ENCODE measurements at regions not wholly inside any gene's neighbourhood (a gene's known extent, or its start where the extent isn't known, plus 50 kb on each side); places are given as distances from the start of the nearest gene placed in this dataset.

GRCh38 chr18:38067821-38068220 is 502.2 kb upstream of the CELF4 start:
- Histone ChIP-seq H4K20me1 (ENCODE audit: low read depth, low read length) (no peaks in the 10 kb centered on the region), H3K4me2 (ENCODE audit: low read depth, low read length, poor library complexity, severe bottlenecking) (no peak overlapping the region), H3K27me3 (ENCODE audit: low read length) (no peaks in the 10 kb centered on the region), H2AFZ (ENCODE audit: low read depth, low read length, severe bottlenecking) (no peak overlapping the region), H3K36me3 (ENCODE audit: low read length) (no peaks in the 10 kb centered on the region), H3K79me2 (ENCODE audit: insufficient read depth, low read length) (no peaks in the 10 kb centered on the region), H3K9ac (ENCODE audit: low read length) (no peak overlapping the region), H3K9me2 (replicated peaks; ENCODE audit: insufficient read depth, low read length) (no peaks in the 10 kb centered on the region), H3F3A (ENCODE audit: insufficient read depth) (no peaks in the 10 kb centered on the region), H3K9me3 (ENCODE audit: insufficient read depth, low read length) (no peaks in the 10 kb centered on the region), H3K4me3 (ENCODE audit: insufficient read depth, low read length, poor library complexity, severe bottlenecking) (no peak overlapping the region), H3K27ac (ENCODE audit: low read depth, low read length) (no peak overlapping the region)
- no peak for TF ChIP-seq CTCF (IDR thresholded peaks at IDR 0.05; ENCODE audit: insufficient read depth, low read length, poor library complexity, severe bottlenecking)
- no peak for TF ChIP-seq EZH2phosphoT487 (conservative IDR thresholded peaks at IDR 0.05; ENCODE audit: low read length)

GRCh38 chr18:38067086-38067485 is 501.5 kb upstream of the CELF4 start:
- no peaks in the 10 kb centered on the region for H3K9me3 ChIP-seq (ENCODE audit: insufficient read depth, low read length)
- H3K27ac ChIP-seq (ENCODE audit: low read depth, low read length): no peak overlapping the region
- H4K20me1 ChIP-seq (ENCODE audit: low read depth, low read length): no peaks in the 10 kb centered on the region
- no peaks in the 10 kb centered on the region for H3K79me2 ChIP-seq (ENCODE audit: insufficient read depth, low read length)
- H2AFZ ChIP-seq (ENCODE audit: low read depth, low read length, severe bottlenecking): no peak overlapping the region
- no peaks in the 10 kb centered on the region for H3K27me3 ChIP-seq (ENCODE audit: low read length)
- no peak overlapping the region for H3K4me3 ChIP-seq (ENCODE audit: insufficient read depth, low read length, poor library complexity, severe bottlenecking)
- H3F3A ChIP-seq (ENCODE audit: insufficient read depth): no peaks in the 10 kb centered on the region
- H3K9ac ChIP-seq (ENCODE audit: low read length): no peak overlapping the region
- no peak overlapping the region for H3K4me2 ChIP-seq (ENCODE audit: low read depth, low read length, poor library complexity, severe bottlenecking)
- no peaks in the 10 kb centered on the region for H3K9me2 ChIP-seq (replicated peaks; ENCODE audit: insufficient read depth, low read length)
- no peaks in the 10 kb centered on the region for H3K36me3 ChIP-seq (ENCODE audit: low read length)
- TF ChIP-seq EZH2phosphoT487 (conservative IDR thresholded peaks at IDR 0.05; ENCODE audit: low read length) (no peak), CTCF (IDR thresholded peaks at IDR 0.05; ENCODE audit: insufficient read depth, low read length, poor library complexity, severe bottlenecking) (no peak)

GRCh38 chr18:38052879-38053590 is 487.4 kb upstream of the CELF4 start:
- no peaks in the 10 kb centered on the region for H3K9me2 ChIP-seq (replicated peaks; ENCODE audit: insufficient read depth, low read length)
- H3K4me3 ChIP-seq (ENCODE audit: insufficient read depth, low read length, poor library complexity, severe bottlenecking): no peak overlapping the region
- TF ChIP-seq CTCF (IDR thresholded peaks at IDR 0.05; ENCODE audit: insufficient read depth, low read length, poor library complexity, severe bottlenecking): no peak
- TF ChIP-seq EZH2phosphoT487 (conservative IDR thresholded peaks at IDR 0.05; ENCODE audit: low read length): no peak
- no peaks in the 10 kb centered on the region for H3F3A ChIP-seq (ENCODE audit: insufficient read depth)
- no peak overlapping the region for H2AFZ ChIP-seq (ENCODE audit: low read depth, low read length, severe bottlenecking)
- no peaks in the 10 kb centered on the region for H3K27me3 ChIP-seq (ENCODE audit: low read length)
- peaks cover 7% of the 10 kb centered on the region; the same call in 1 of the 2 replicates for H3K9me3 ChIP-seq (ENCODE audit: insufficient read depth, low read length)
- H3K4me2 ChIP-seq (ENCODE audit: low read depth, low read length, poor library complexity, severe bottlenecking): no peak overlapping the region
- no peaks in the 10 kb centered on the region for H3K79me2 ChIP-seq (ENCODE audit: insufficient read depth, low read length)
- no peak overlapping the region for H3K27ac ChIP-seq (ENCODE audit: low read depth, low read length)
- no peaks in the 10 kb centered on the region for H3K36me3 ChIP-seq (ENCODE audit: low read length)
- H4K20me1 ChIP-seq (ENCODE audit: low read depth, low read length): no peaks in the 10 kb centered on the region
- no peak overlapping the region for H3K9ac ChIP-seq (ENCODE audit: low read length)

Data from SU-DHL-6 (cell line).